H9 (cell line): ENCODE measurements at regions not wholly inside any gene's neighbourhood (a gene's known extent, or its start where the extent isn't known, plus 50 kb on each side); places are given as distances from the start of the nearest gene placed in this dataset.

Experiments
- DNase-seq: peaks from one replicate; pipeline ENCODE4 v3.0.0-alpha.2; 2017
- H2AFZ ChIP-seq: one replicate; pipeline ENCODE4 v1.6.1; 2013; ENCODE audit warnings: mild to moderate bottlenecking, low read length, control low read depth, moderate library complexity
- H2AK5ac ChIP-seq: 2 replicates; pipeline ENCODE4 v1.6.1; 2013; ENCODE audit warnings: low read length, control low read depth, mixed read lengths; ENCODE audit not compliant: insufficient read length
- H2BK120ac ChIP-seq: one replicate; pipeline ENCODE4 v1.6.1; 2013; ENCODE audit warnings: low read depth, mild to moderate bottlenecking, low read length, control low read depth, inconsistent platforms; ENCODE audit not compliant: poor library complexity, severe bottlenecking
- H2BK12ac ChIP-seq: 2 replicates; pipeline ENCODE4 v1.6.1; 2013; ENCODE audit warnings: low read length, control low read depth, mixed read lengths, low read depth; ENCODE audit not compliant: insufficient read length
- H2BK15ac ChIP-seq: 2 replicates; pipeline ENCODE4 v1.6.1; 2013; ENCODE audit warnings: low read depth, low read length, control low read depth
- H2BK20ac ChIP-seq: one replicate; pipeline ENCODE4 v1.6.1; 2013; ENCODE audit warnings: low read depth, mild to moderate bottlenecking, low read length, control low read depth, inconsistent platforms; ENCODE audit not compliant: poor library complexity, severe bottlenecking
- H2BK5ac ChIP-seq: 2 replicates; pipeline ENCODE4 v1.6.1; 2013; ENCODE audit warnings: low read length, control low read depth, mixed read lengths; ENCODE audit not compliant: insufficient read length
- H3K14ac ChIP-seq: 2 replicates; pipeline ENCODE4 v1.6.1; 2013; ENCODE audit warnings: low read length, control low read depth; ENCODE audit not compliant: insufficient read depth
- H3K18ac ChIP-seq: 2 replicates; pipeline ENCODE4 v1.6.1; 2013; ENCODE audit warnings: low read depth, mild to moderate bottlenecking, mixed read lengths, low read length, control low read depth; ENCODE audit not compliant: insufficient read length
- H3K23ac ChIP-seq: 2 replicates; pipeline ENCODE4 v1.6.1; 2013; ENCODE audit warnings: low read length, control low read depth, mixed read lengths, low read depth; ENCODE audit not compliant: insufficient read length
- H3K23me2 ChIP-seq: 2 replicates; pipeline ENCODE4 v1.6.1; 2013; ENCODE audit warnings: low read depth, mild to moderate bottlenecking, mixed read lengths, low read length, control low read depth; ENCODE audit not compliant: insufficient read length, poor library complexity, severe bottlenecking
- H3K27ac ChIP-seq: 2 replicates; pipeline ENCODE4 v1.5.1; 2013; ENCODE audit warnings: low read length, control low read depth, mixed read lengths, low read depth; ENCODE audit not compliant: insufficient read length
- H3K27me3 ChIP-seq: 2 replicates; pipeline ENCODE4 v1.6.1; 2013; ENCODE audit warnings: low read length, control low read depth, inconsistent platforms; ENCODE audit not compliant: insufficient read depth
- H3K4ac ChIP-seq: 2 replicates; pipeline ENCODE4 v1.6.1; 2013; ENCODE audit warnings: low read depth, mild to moderate bottlenecking, control low read depth, inconsistent platforms, low read length, moderate library complexity
- H3K4me1 ChIP-seq: 2 replicates; pipeline ENCODE4 v1.6.1; 2013; ENCODE audit warnings: low read length, control low read depth, inconsistent platforms; ENCODE audit not compliant: insufficient read depth
- H3K4me2 ChIP-seq: 2 replicates; pipeline ENCODE4 v1.6.1; 2013; ENCODE audit warnings: low read length, control low read depth, mixed read lengths; ENCODE audit not compliant: insufficient read length, insufficient read depth
- H3K56ac ChIP-seq: 2 replicates; pipeline ENCODE4 v1.6.1; 2013; ENCODE audit warnings: low read depth, mild to moderate bottlenecking, mixed read lengths, low read length, control low read depth; ENCODE audit not compliant: insufficient read length
- H3K79me1 ChIP-seq: 2 replicates; pipeline ENCODE4 v1.6.1; 2013; ENCODE audit warnings: low read depth, mild to moderate bottlenecking, moderate library complexity, low read length, control low read depth, inconsistent platforms; ENCODE audit not compliant: insufficient read depth, poor library complexity, severe bottlenecking
- H3K79me2 ChIP-seq: 2 replicates; pipeline ENCODE4 v1.6.1; 2013; ENCODE audit warnings: low read length, control low read depth, inconsistent platforms; ENCODE audit not compliant: insufficient read depth
- H3K9ac ChIP-seq: 2 replicates; pipeline ENCODE4 v1.6.1; 2013; ENCODE audit warnings: low read length, control low read depth, mixed read lengths; ENCODE audit not compliant: insufficient read length; ENCODE audit errors: extremely low read depth
- H3K9me3 ChIP-seq: one replicate; pipeline ENCODE4 v1.6.1; 2013; ENCODE audit warnings: low read depth, low read length, inconsistent platforms; ENCODE audit not compliant: control insufficient read depth
- H3T11ph ChIP-seq: one replicate; pipeline ENCODE4 v1.6.1; 2013; ENCODE audit warnings: mild to moderate bottlenecking, low read length, control low read depth, inconsistent platforms
- H4K20me1 ChIP-seq: one replicate; pipeline ENCODE4 v1.6.1; 2013; ENCODE audit not compliant: control insufficient read depth, insufficient read length, insufficient read depth
- H4K5ac ChIP-seq: 2 replicates; pipeline ENCODE4 v1.6.1; 2013; ENCODE audit warnings: low read depth, mild to moderate bottlenecking, mixed read lengths, low read length, control low read depth; ENCODE audit not compliant: insufficient read length
- H4K8ac ChIP-seq: replicated peaks from 2 replicates; pipeline ENCODE4 v1.6.1; 2013; ENCODE audit warnings: low read length, control low read depth, mixed read lengths, low read depth; ENCODE audit not compliant: insufficient read length
- H4K91ac ChIP-seq: 2 replicates; pipeline ENCODE4 v1.6.1; 2013; ENCODE audit warnings: low read depth, mild to moderate bottlenecking, moderate library complexity, mixed read lengths, low read length, control low read depth; ENCODE audit not compliant: insufficient read length
- H3K27ac Mint-ChIP-seq, 3 experiments: 2 replicates in 2 of 3; 3 replicates in 1 of 3; pipeline ENCODE4 v1.8.0; 2020 to 2021; ENCODE audit warnings: mixed read lengths in 3 of 3, mild to moderate bottlenecking in 1 of 3, moderate library complexity in 1 of 3
- H3K27me3 Mint-ChIP-seq: 2 replicates; pipeline ENCODE4 v1.8.0; 2021; ENCODE audit warnings: low read depth, mild to moderate bottlenecking, moderate library complexity, mixed read lengths
- H3K36me3 Mint-ChIP-seq, 3 experiments: 2 replicates in 2 of 3; 3 replicates in 1 of 3; pipeline ENCODE4 v1.8.0; 2020 to 2021; ENCODE audit warnings: low read depth in 3 of 3, mixed read lengths in 3 of 3; ENCODE audit not compliant: insufficient read depth in 1 of 3
- H3K4me1 Mint-ChIP-seq, 2 experiments: 2 replicates each; pipeline ENCODE4 v1.8.0; 2020; ENCODE audit warnings: mixed read lengths in 2 of 2
- H3K4me3 Mint-ChIP-seq, 2 experiments: 2 replicates in 1 of 2; 3 replicates in 1 of 2; pipeline ENCODE4 v1.8.0; 2020 to 2021; ENCODE audit warnings: mild to moderate bottlenecking in 2 of 2, mixed read lengths in 2 of 2, moderate library complexity in 1 of 2
- H3K9me3 Mint-ChIP-seq, 2 experiments: 2 replicates in 1 of 2; 3 replicates in 1 of 2; pipeline ENCODE4 v1.8.0; 2020; ENCODE audit warnings: mild to moderate bottlenecking in 2 of 2, mixed read lengths in 2 of 2, moderate library complexity in 1 of 2
- CTCF ChIP-seq: fragments of 200-600 bp; sonication (generic); conservative IDR thresholded peaks from 3 replicates; pipeline ENCODE4 v1.8.0; 2021; ENCODE audit warnings: antibody characterized with exemption, mild to moderate bottlenecking
- WGBS: extraction: QIAGEN DNeasy Blood & Tissue Kit; methylation state at CpG from one replicate; pipeline ENCODE4 v1.1.7; 2013; ENCODE audit warnings: missing lambda C conversion rate, low lambda C conversion rate, mixed read lengths; ENCODE audit not compliant: insufficient read length; ENCODE audit errors: extremely low coverage; 5-methylcytosine and 5-hydroxymethylcytosine counted together

DNA sequence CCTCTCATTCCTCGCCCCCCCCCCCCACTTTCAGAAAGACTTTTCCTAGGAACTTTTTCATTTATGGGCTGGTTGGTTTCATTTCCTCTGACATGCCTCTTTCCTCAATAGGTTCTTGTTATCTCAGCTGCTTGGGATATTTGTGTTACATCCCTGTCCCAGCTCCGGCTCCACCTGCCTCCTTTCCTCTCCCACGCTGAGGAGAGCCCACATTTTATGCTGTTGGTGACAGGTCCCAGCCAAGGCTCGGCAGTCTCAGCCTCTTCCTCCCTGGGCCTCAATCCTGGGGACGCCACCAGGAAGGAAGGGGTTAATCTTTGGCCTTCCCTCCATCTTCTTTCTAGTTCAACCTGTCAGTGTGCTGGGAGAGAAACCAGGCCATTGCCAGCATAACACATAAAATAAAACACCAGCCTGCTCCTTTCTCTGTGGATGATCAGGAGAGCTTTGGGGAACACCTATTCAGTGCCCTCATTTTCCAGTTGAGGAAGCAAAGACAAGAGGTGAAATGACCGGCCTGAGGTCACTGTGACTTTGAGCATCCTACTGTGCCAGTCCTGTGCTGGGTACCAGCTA lies 216.9 kb upstream of the TNP1 start:
- H4K20me1 ChIP-seq: no peaks in the 10 kb centered on the region
- H3K56ac ChIP-seq: no peak overlapping the region
- Mint-ChIP-seq H3K36me3 (no peaks in the 10 kb centered on the region; a peak in 1 of 7 replicates), H3K9me3 (no peaks in the 10 kb centered on the region), H3K4me3 (no peak overlapping the region), H3K27me3 (no peaks in the 10 kb centered on the region; the same call in 1 of the 2 replicates), H3K4me1 (no peaks in the 10 kb centered on the region), H3K27ac (no peak overlapping the region)
- H2BK120ac ChIP-seq: no peak overlapping the region
- no peak overlapping the region for H2BK20ac ChIP-seq
- no peak overlapping the region for H4K91ac ChIP-seq
- no peak overlapping the region for H3K4ac ChIP-seq
- no peak overlapping the region for H3T11ph ChIP-seq
- H2BK5ac ChIP-seq: no peak overlapping the region
- H3K9me3 ChIP-seq: no peaks in the 10 kb centered on the region
- DNase-seq: no peak
- H3K79me2 ChIP-seq: no peaks in the 10 kb centered on the region
- H3K79me1 ChIP-seq: no peaks in the 10 kb centered on the region
- no peak overlapping the region for H3K4me2 ChIP-seq
- H3K9ac ChIP-seq: no peak overlapping the region
- no peaks in the 10 kb centered on the region for H3K4me1 ChIP-seq
- no peak overlapping the region for H4K5ac ChIP-seq
- no CpG with 5 or more reads among the region's 6 CpGs for WGBS
- no peak overlapping the region for H3K23ac ChIP-seq
- H2AFZ ChIP-seq: no peak overlapping the region
- no peak overlapping the region for H3K14ac ChIP-seq
- H3K18ac ChIP-seq: no peak overlapping the region
- H2BK12ac ChIP-seq: no peak overlapping the region
- no peak overlapping the region for H2BK15ac ChIP-seq
- no peak overlapping the region for H2AK5ac ChIP-seq
- H3K27me3 ChIP-seq: no peaks in the 10 kb centered on the region
- no peak overlapping the region for H3K27ac ChIP-seq
- H3K23me2 ChIP-seq: no peaks in the 10 kb centered on the region
- TF ChIP-seq CTCF: no peak
- H4K8ac ChIP-seq: no peak overlapping the region
